AG04449 (cell line): ENCODE measurements at regions not wholly inside any gene's neighbourhood (a gene's known extent, or its start where the extent isn't known, plus 50 kb on each side); places are given as distances from the start of the nearest gene placed in this dataset.

ENCODE experiments used
- CTCF ChIA-PET: fragments of 350-600 bp; formaldehyde crosslinking; extraction: SDS; loops from one replicate; lab custom pipeline; 2021; ENCODE audit warnings: antibody characterized with exemption; lab: Yijun Ruan, JAX
- POLR2A ChIA-PET: fragments of 400-600, 350-600 bp; formaldehyde crosslinking; extraction: SDS; loops from one replicate; lab custom pipeline; 2020; ENCODE audit warnings: antibody characterized with exemption, inconsistent platforms; lab: Yijun Ruan, JAX
- DNase-seq: peaks from one replicate; pipeline ENCODE4 v3.0.0-alpha.2; 2010; ENCODE audit warnings: low read depth, low spot score
- H3K4me3 ChIP-seq: 2 replicates; pipeline ENCODE4 v1.5.1; 2011; ENCODE audit warnings: low read depth, mild to moderate bottlenecking, control low read depth, low read length
- TF ChIP-seq, protein P1 (sequence below): IDR thresholded peaks from one replicate; pipeline ENCODE4 v1.5.1; 2011; ENCODE audit warnings: mild to moderate bottlenecking, moderate library complexity, low read length, control low read depth, inconsistent platforms; ENCODE audit not compliant: insufficient read depth; ENCODE audit errors: missing control alignments

DNA sequence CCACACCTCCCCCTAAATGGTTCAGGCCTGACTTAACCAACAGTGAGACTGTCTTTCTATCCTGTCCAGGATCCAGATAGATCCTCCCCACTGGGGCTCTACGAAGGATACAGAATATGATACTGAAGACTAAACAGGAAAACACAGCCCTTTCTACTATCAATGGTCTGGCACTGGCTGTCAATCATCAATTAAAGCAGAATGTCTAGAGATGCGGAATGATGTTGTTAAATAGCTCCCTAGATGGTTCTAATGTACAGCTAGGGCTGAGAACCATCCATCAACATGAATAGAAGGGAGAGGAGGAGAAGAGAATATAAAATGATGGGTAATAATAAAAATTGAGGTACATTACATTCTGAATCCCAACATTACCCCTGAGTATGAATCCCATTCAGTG lies 314.3 kb upstream of the CELF2 start:
- ChIA-PET CTCF (no interaction called here), POLR2A (no interaction called here)
- no peak overlapping the region for H3K4me3 ChIP-seq
- TF ChIP-seq, protein P1, sequence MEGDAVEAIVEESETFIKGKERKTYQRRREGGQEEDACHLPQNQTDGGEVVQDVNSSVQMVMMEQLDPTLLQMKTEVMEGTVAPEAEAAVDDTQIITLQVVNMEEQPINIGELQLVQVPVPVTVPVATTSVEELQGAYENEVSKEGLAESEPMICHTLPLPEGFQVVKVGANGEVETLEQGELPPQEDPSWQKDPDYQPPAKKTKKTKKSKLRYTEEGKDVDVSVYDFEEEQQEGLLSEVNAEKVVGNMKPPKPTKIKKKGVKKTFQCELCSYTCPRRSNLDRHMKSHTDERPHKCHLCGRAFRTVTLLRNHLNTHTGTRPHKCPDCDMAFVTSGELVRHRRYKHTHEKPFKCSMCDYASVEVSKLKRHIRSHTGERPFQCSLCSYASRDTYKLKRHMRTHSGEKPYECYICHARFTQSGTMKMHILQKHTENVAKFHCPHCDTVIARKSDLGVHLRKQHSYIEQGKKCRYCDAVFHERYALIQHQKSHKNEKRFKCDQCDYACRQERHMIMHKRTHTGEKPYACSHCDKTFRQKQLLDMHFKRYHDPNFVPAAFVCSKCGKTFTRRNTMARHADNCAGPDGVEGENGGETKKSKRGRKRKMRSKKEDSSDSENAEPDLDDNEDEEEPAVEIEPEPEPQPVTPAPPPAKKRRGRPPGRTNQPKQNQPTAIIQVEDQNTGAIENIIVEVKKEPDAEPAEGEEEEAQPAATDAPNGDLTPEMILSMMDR = no peak
- DNase-seq = no peak

DNA sequence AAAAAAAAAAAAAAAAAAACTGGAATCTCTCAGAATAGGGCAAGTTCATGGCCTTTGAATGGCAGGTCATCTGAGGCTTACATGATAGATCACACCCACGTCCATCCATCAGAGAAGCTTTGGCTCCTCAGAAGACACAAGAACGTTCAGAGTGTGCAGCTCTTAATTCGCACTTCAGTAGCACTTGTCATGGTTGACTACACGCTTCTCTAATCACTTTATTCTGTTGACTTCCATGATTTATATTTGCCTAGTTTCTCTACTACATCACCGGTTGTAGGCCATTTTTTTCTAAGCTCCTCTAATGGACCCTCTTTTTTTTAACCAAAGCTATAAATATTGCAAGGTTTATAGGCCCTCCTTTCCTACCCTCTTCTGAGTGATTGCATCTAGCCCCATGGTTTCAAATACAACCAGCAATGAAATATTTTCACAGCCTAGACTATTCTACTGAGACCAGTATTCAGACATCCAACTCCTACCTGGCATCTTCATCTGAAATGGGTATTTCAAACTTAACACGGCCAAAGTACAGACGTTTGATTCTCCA lies 305.4 kb upstream of the CELF2 start:
- ChIA-PET POLR2A (no interaction called here), CTCF (no interaction called here)
- no peak for DNase-seq
- no peak overlapping the region for H3K4me3 ChIP-seq
- TF ChIP-seq, protein P1 = no peak

- no peak for DNase-seq
- TF ChIP-seq, protein P1 = no peak
- POLR2A ChIA-PET = no interaction called here
- no peak overlapping the region for H3K4me3 ChIP-seq
- CTCF ChIA-PET = no interaction called here
Measured at GRCh38 chr10:10714327-10714726, 303.3 kb upstream of the CELF2 start.

- no peak for DNase-seq
- no peak overlapping the region for H3K4me3 ChIP-seq
- ChIA-PET POLR2A (no interaction called here), CTCF (no interaction called here)
- TF ChIP-seq, protein P1 = no peak
Measured at GRCh38 chr10:10716972-10717371, 300.7 kb upstream of the CELF2 start.

DNA sequence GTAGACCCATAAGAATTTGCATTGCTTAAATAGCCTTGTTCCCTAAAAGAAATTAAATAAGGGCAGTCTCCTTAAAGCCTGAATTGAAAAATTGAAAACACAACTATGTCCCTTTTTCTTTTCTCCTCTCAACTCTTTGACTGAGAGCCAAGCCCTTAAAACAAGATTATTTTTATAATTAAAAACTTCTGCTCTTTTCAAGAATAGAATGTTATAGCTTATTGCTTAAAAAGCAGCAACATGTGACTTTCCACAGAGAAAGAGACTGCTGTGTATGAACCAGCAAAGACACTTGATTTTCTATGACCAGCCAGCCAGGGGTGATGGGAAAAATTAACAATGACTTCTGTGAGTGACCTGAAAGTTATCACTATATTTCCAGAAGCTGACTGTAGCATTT lies 295.2 kb upstream of the CELF2 start:
- DNase-seq = no peak
- TF ChIP-seq, protein P1 = no peak
- no peak overlapping the region for H3K4me3 ChIP-seq
- POLR2A ChIA-PET = no interaction called here
- CTCF ChIA-PET = no interaction called here

- TF ChIP-seq, protein P1 = no peak
- no peak for DNase-seq
- no peak overlapping the region for H3K4me3 ChIP-seq
- ChIA-PET CTCF (interaction anchor here (1.1 kb wide), 1 partner anchor 10 kb away, joined by 3 read pairs; no protein-coding TSS in a partner anchor), POLR2A (no interaction called here)
Measured at GRCh38 chr10:10725196-10725595, 292.5 kb upstream of the CELF2 start.
